HG02642 (cell line): ENCODE measurements at regions not wholly inside any gene's neighbourhood (a gene's known extent, or its start where the extent isn't known, plus 50 kb on each side); places are given as distances from the start of the nearest gene placed in this dataset.

Source experiments
- ATAC-seq: cut with Tn5 transposase; IDR thresholded peaks from one replicate; pipeline ENCODE4 v1.9.1; 2021; ENCODE audit warnings: mild to moderate bottlenecking; ENCODE audit not compliant: unreplicated experiment, poor library complexity

GRCh38 chr4:140281828-140282552 is 91.5 kb upstream of the SCOC start:
- ATAC-seq = no peak

- ATAC-seq = no peak
Measured at GRCh38 chr4:140277576-140277975, 95.9 kb upstream of the SCOC start.

GRCh38 chr4:140271553-140271952 is 101.9 kb upstream of the SCOC start:
- ATAC-seq = no peak

- no peak for ATAC-seq
Measured at GRCh38 chr4:140269369-140269768, 104.1 kb upstream of the SCOC start.

GRCh38 chr4:140268186-140268841 is 105.1 kb upstream of the SCOC start:
- ATAC-seq = no peak

GRCh38 chr4:140267576-140267975 is 105.9 kb upstream of the SCOC start:
- ATAC-seq = no peak

- ATAC-seq = no peak
Measured at GRCh38 chr4:140266958-140267568, 106.4 kb upstream of the SCOC start.

GRCh38 chr4:140260227-140260626 is 106.2 kb upstream of the MAML3 start:
- no peak for ATAC-seq

- ATAC-seq = no peak
Measured at GRCh38 chr4:140258476-140258875, 104.5 kb upstream of the MAML3 start.

GRCh38 chr4:140257461-140258305 is 103.7 kb upstream of the MAML3 start:
- ATAC-seq = no peak

- no peak for ATAC-seq
Measured at GRCh38 chr4:140256941-140257340, 103.0 kb upstream of the MAML3 start.

GRCh38 chr4:140256335-140256734 is 102.4 kb upstream of the MAML3 start:
- ATAC-seq = no peak

- ATAC-seq = no peak
Measured at GRCh38 chr4:140255927-140256326, 101.9 kb upstream of the MAML3 start.

- no peak for ATAC-seq
Measured at GRCh38 chr4:140255467-140255866, 101.5 kb upstream of the MAML3 start.

GRCh38 chr4:140254651-140255299 is 100.8 kb upstream of the MAML3 start:
- ATAC-seq = no peak

- no peak for ATAC-seq
Measured at GRCh38 chr4:140253556-140254027, 99.6 kb upstream of the MAML3 start.

- peak; percentile 70 for ATAC-seq
Measured at GRCh38 chr4:140252742-140253555, 99.0 kb upstream of the MAML3 start.

GRCh38 chr4:140252141-140252741 is 98.3 kb upstream of the MAML3 start:
- no peak for ATAC-seq

- no peak for ATAC-seq
Measured at GRCh38 chr4:140251571-140251970, 97.6 kb upstream of the MAML3 start.
